Mammary epithelial cell (primary cell): ENCODE measurements at regions not wholly inside any gene's neighbourhood (a gene's known extent, or its start where the extent isn't known, plus 50 kb on each side); places are given as distances from the start of the nearest gene placed in this dataset.

ENCODE experiments used
- EZH2 ChIP-seq: IDR thresholded peaks from 2 replicates; pipeline ENCODE4 v1.6.1; 2012; ENCODE audit warnings: low read length, inconsistent platforms, borderline replicate concordance
- TF ChIP-seq, protein P1 (sequence below), 2 donors: IDR thresholded peaks in 1 of 2; conservative IDR thresholded peaks in 1 of 2; 2 replicates each; pipeline ENCODE4 v1.5.1; 2011 to 2012; ENCODE audit warnings: inconsistent platforms in 2 of 2, low read length in 2 of 2, mild to moderate bottlenecking in 2 of 2, control low read depth in 1 of 2, low read depth in 1 of 2; ENCODE audit not compliant: insufficient read depth in 1 of 2; ENCODE audit errors: extremely low read depth in 1 of 2

DNA sequence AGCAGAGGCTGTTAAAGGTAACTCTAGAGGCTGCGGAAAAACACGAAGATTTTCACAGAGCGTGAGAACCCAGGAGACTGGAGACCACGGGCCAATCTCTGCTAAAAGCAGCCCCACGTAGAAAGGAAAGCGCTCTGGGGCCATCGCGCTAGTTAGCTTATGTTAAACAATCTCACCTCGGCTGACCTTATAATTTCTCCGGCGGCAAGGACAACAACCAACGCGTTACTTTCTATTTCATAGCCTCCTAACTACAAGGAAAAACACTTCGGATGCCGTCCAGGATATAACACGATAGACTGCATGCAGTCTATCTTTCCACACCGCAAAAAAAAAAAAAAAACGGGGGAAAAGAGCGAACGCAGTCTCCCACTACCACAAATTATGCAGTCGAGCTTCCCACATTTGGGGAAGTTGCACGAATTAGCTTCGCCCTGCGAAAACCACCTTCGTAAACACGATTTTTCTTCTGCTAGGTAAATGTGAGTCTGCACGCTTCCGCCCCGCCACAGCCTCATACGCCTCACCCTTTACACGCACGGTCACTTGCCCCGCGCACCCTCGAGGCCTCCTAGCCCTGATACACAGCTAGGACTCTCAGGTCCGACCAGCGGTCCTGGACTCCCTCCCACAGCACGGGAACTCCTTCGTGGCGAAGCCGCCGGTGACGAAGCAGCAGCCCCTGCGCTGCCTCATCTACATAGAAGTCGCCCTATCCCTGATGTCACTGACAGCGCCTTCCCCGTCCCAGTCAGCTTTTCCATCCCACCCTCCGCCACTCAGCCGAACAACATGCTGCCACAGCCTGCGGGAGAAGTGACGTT is 87.8 kb downstream of the PRKAB2 start:
- TF ChIP-seq, protein P1, sequence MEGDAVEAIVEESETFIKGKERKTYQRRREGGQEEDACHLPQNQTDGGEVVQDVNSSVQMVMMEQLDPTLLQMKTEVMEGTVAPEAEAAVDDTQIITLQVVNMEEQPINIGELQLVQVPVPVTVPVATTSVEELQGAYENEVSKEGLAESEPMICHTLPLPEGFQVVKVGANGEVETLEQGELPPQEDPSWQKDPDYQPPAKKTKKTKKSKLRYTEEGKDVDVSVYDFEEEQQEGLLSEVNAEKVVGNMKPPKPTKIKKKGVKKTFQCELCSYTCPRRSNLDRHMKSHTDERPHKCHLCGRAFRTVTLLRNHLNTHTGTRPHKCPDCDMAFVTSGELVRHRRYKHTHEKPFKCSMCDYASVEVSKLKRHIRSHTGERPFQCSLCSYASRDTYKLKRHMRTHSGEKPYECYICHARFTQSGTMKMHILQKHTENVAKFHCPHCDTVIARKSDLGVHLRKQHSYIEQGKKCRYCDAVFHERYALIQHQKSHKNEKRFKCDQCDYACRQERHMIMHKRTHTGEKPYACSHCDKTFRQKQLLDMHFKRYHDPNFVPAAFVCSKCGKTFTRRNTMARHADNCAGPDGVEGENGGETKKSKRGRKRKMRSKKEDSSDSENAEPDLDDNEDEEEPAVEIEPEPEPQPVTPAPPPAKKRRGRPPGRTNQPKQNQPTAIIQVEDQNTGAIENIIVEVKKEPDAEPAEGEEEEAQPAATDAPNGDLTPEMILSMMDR (conservative IDR thresholded peaks at IDR 0.05 in 1 of 2, IDR thresholded peaks at IDR 0.05 in 1 of 2; ENCODE audit: extremely low read depth in 1 of 2, insufficient read depth in 1 of 2, low read depth in 1 of 2, low read length in 2 of 2) = no peak
- no peak for TF ChIP-seq EZH2
